ENCODE measurements at regions not wholly inside any gene's neighbourhood (a gene's known extent, or its start where the extent isn't known, plus 50 kb on each side); places are given as distances from the start of the nearest gene placed in this dataset.

- DNase-seq (no peak), FAIRE-seq (no peak)
- H3K4me3 ChIP-seq (ENCODE audit: low read depth in 1 of 3, low read length in 3 of 3), result no peak overlapping the region
- no peak overlapping the region for H3K27ac ChIP-seq (ENCODE audit: low read depth in 1 of 3, low read length in 2 of 3)
- no peaks in the 10 kb centered on the region for H3K9me3 ChIP-seq (ENCODE audit: control insufficient read depth in 2 of 2, insufficient read depth in 1 of 2, low read depth in 1 of 2, low read length in 1 of 2)
- H3K27me3 ChIP-seq (ENCODE audit: control insufficient read depth in 3 of 3, insufficient read depth in 3 of 3, low read length in 3 of 3), result no peaks in the 10 kb centered on the region
- H3K36me3 ChIP-seq (ENCODE audit: control insufficient read depth in 3 of 3, insufficient read depth in 2 of 3, low read depth in 1 of 3, low read length in 3 of 3), result no peaks in the 10 kb centered on the region
- 75 to 88% (median 82%) methylated on average over 1 of the region's 1 CpG for WGBS, 3 donors
- H3K4me1 ChIP-seq (ENCODE audit: control insufficient read depth in 3 of 3, insufficient read depth in 2 of 3, low read depth in 1 of 3, low read length in 2 of 3), result no peaks in the 10 kb centered on the region
These were observed 767.2 kb upstream of the ADGRL3 start for GRCh38 chr4:60432911-60433310.

- Histone ChIP-seq H3K27me3 (ENCODE audit: control insufficient read depth in 3 of 3, insufficient read depth in 3 of 3, low read length in 3 of 3) (no peaks in the 10 kb centered on the region), H3K36me3 (ENCODE audit: control insufficient read depth in 3 of 3, insufficient read depth in 2 of 3, low read depth in 1 of 3, low read length in 3 of 3) (no peaks in the 10 kb centered on the region)
- DNase-seq, result no peak
These were observed 757.1 kb upstream of the ADGRL3 start for GRCh38 chr4:60443068-60443467.

GRCh38 chr4:60443796-60444195 is 756.3 kb upstream of the ADGRL3 start:
- peaks cover 1 to 15% of the 10 kb centered on the region in 2 donors for H3K9me3 ChIP-seq (ENCODE audit: control insufficient read depth in 2 of 2, insufficient read depth in 1 of 2, low read depth in 1 of 2, low read length in 1 of 2)
- no peak overlapping the region for H3K27ac ChIP-seq (ENCODE audit: low read depth in 1 of 3, low read length in 2 of 3)
- H3K36me3 ChIP-seq (ENCODE audit: control insufficient read depth in 3 of 3, insufficient read depth in 2 of 3, low read depth in 1 of 3, low read length in 3 of 3), result no peaks in the 10 kb centered on the region
- H3K4me3 ChIP-seq (ENCODE audit: low read depth in 1 of 3, low read length in 3 of 3), result no peak overlapping the region
- DNase-seq (no peak), FAIRE-seq (no peak)
- no peaks in the 10 kb centered on the region for H3K4me1 ChIP-seq (ENCODE audit: control insufficient read depth in 3 of 3, insufficient read depth in 2 of 3, low read depth in 1 of 3, low read length in 2 of 3)
- no peaks in the 10 kb centered on the region for H3K27me3 ChIP-seq (ENCODE audit: control insufficient read depth in 3 of 3, insufficient read depth in 3 of 3, low read length in 3 of 3)

More at GRCh38 chr4:60443068-60443467, 757.1 kb upstream of the ADGRL3 start:
- peaks cover 1 to 15% of the 10 kb centered on the region in 2 donors for H3K9me3 ChIP-seq (ENCODE audit: control insufficient read depth in 2 of 2, insufficient read depth in 1 of 2, low read depth in 1 of 2, low read length in 1 of 2)
- no peak overlapping the region for H3K27ac ChIP-seq (ENCODE audit: low read depth in 1 of 3, low read length in 2 of 3)
- H3K4me3 ChIP-seq (ENCODE audit: low read depth in 1 of 3, low read length in 3 of 3), result no peak overlapping the region
- H3K4me1 ChIP-seq (ENCODE audit: control insufficient read depth in 3 of 3, insufficient read depth in 2 of 3, low read depth in 1 of 3, low read length in 2 of 3), result no peaks in the 10 kb centered on the region
- FAIRE-seq, result no peak

GRCh38 chr4:60450054-60450453 is 750.1 kb upstream of the ADGRL3 start:
- Histone ChIP-seq H3K27me3 (ENCODE audit: control insufficient read depth in 3 of 3, insufficient read depth in 3 of 3, low read length in 3 of 3) (no peaks in the 10 kb centered on the region), H3K9me3 (ENCODE audit: control insufficient read depth in 2 of 2, insufficient read depth in 1 of 2, low read depth in 1 of 2, low read length in 1 of 2) (peaks cover 1 to 4% of the 10 kb centered on the region in 2 donors), H3K36me3 (ENCODE audit: control insufficient read depth in 3 of 3, insufficient read depth in 2 of 3, low read depth in 1 of 3, low read length in 3 of 3) (no peaks in the 10 kb centered on the region), H3K4me1 (ENCODE audit: control insufficient read depth in 3 of 3, insufficient read depth in 2 of 3, low read depth in 1 of 3, low read length in 2 of 3) (no peaks in the 10 kb centered on the region), H3K27ac (ENCODE audit: low read depth in 1 of 3, low read length in 2 of 3) (no peak overlapping the region), H3K4me3 (ENCODE audit: low read depth in 1 of 3, low read length in 3 of 3) (no peak overlapping the region)
- WGBS, 3 donors, result 89 to 92% (median 90%) methylated on average over 1 of the region's 1 CpG
- DNase-seq (no peak), FAIRE-seq (no peak)

- Histone ChIP-seq H3K27me3 (ENCODE audit: control insufficient read depth in 3 of 3, insufficient read depth in 3 of 3, low read length in 3 of 3) (no peaks in the 10 kb centered on the region), H3K4me1 (ENCODE audit: control insufficient read depth in 3 of 3, insufficient read depth in 2 of 3, low read depth in 1 of 3, low read length in 2 of 3) (no peaks in the 10 kb centered on the region), H3K4me3 (ENCODE audit: low read depth in 1 of 3, low read length in 3 of 3) (no peak overlapping the region), H3K9me3 (ENCODE audit: control insufficient read depth in 2 of 2, insufficient read depth in 1 of 2, low read depth in 1 of 2, low read length in 1 of 2) (peaks cover 0 to 4% of the 10 kb centered on the region in 2 donors), H3K27ac (ENCODE audit: low read depth in 1 of 3, low read length in 2 of 3) (no peak overlapping the region), H3K36me3 (ENCODE audit: control insufficient read depth in 3 of 3, insufficient read depth in 2 of 3, low read depth in 1 of 3, low read length in 3 of 3) (no peaks in the 10 kb centered on the region)
- FAIRE-seq (no peak), DNase-seq (no peak)
These were observed 747.9 kb upstream of the ADGRL3 start for GRCh38 chr4:60452266-60452665.

- Histone ChIP-seq H3K4me3 (ENCODE audit: low read depth in 1 of 3, low read length in 3 of 3) (no peak overlapping the region), H3K9me3 (ENCODE audit: control insufficient read depth in 2 of 2, insufficient read depth in 1 of 2, low read depth in 1 of 2, low read length in 1 of 2) (peaks cover 0 to 4% of the 10 kb centered on the region in 2 donors), H3K36me3 (ENCODE audit: control insufficient read depth in 3 of 3, insufficient read depth in 2 of 3, low read depth in 1 of 3, low read length in 3 of 3) (no peaks in the 10 kb centered on the region), H3K27ac (ENCODE audit: low read depth in 1 of 3, low read length in 2 of 3) (no peak overlapping the region), H3K4me1 (ENCODE audit: control insufficient read depth in 3 of 3, insufficient read depth in 2 of 3, low read depth in 1 of 3, low read length in 2 of 3) (no peaks in the 10 kb centered on the region), H3K27me3 (ENCODE audit: control insufficient read depth in 3 of 3, insufficient read depth in 3 of 3, low read length in 3 of 3) (no peaks in the 10 kb centered on the region)
- 83 to 93% (median 84%) methylated on average over 1 of the region's 1 CpG for WGBS, 3 donors
- FAIRE-seq (no peak), DNase-seq (no peak)
These were observed 744.7 kb upstream of the ADGRL3 start for GRCh38 chr4:60455380-60455779.

GRCh38 chr4:60461551-60461950 is 738.6 kb upstream of the ADGRL3 start:
- Histone ChIP-seq H3K9me3 (ENCODE audit: control insufficient read depth in 2 of 2, insufficient read depth in 1 of 2, low read depth in 1 of 2, low read length in 1 of 2) (peaks cover 0 to 9% of the 10 kb centered on the region in 2 donors), H3K4me1 (ENCODE audit: control insufficient read depth in 3 of 3, insufficient read depth in 2 of 3, low read depth in 1 of 3, low read length in 2 of 3) (no peaks in the 10 kb centered on the region), H3K4me3 (ENCODE audit: low read depth in 1 of 3, low read length in 3 of 3) (no peak overlapping the region), H3K27ac (ENCODE audit: low read depth in 1 of 3, low read length in 2 of 3) (no peak overlapping the region), H3K36me3 (ENCODE audit: control insufficient read depth in 3 of 3, insufficient read depth in 2 of 3, low read depth in 1 of 3, low read length in 3 of 3) (no peaks in the 10 kb centered on the region), H3K27me3 (ENCODE audit: control insufficient read depth in 3 of 3, insufficient read depth in 3 of 3, low read length in 3 of 3) (no peaks in the 10 kb centered on the region)
- no peak for DNase-seq
- FAIRE-seq, result no peak
- 73 to 83% (median 79%) methylated on average over 1 of the region's 1 CpG for WGBS, 3 donors

GRCh38 chr4:60463857-60464502 is 736.1 kb upstream of the ADGRL3 start:
- 43 to 58% (median 55%) methylated on average over 4 of the region's 4 CpGs for WGBS, 3 donors
- no peaks in the 10 kb centered on the region for H3K27me3 ChIP-seq (ENCODE audit: control insufficient read depth in 3 of 3, insufficient read depth in 3 of 3, low read length in 3 of 3)
- H3K4me3 ChIP-seq (ENCODE audit: low read depth in 1 of 3, low read length in 3 of 3), result no peak overlapping the region
- no peaks in the 10 kb centered on the region for H3K36me3 ChIP-seq (ENCODE audit: control insufficient read depth in 3 of 3, insufficient read depth in 2 of 3, low read depth in 1 of 3, low read length in 3 of 3)
- H3K27ac ChIP-seq (ENCODE audit: low read depth in 1 of 3, low read length in 2 of 3), result no peak overlapping the region
- FAIRE-seq (no peak), DNase-seq (no peak)
- no peaks in the 10 kb centered on the region for H3K4me1 ChIP-seq (ENCODE audit: control insufficient read depth in 3 of 3, insufficient read depth in 2 of 3, low read depth in 1 of 3, low read length in 2 of 3)
- peaks cover 0 to 9% of the 10 kb centered on the region in 2 donors for H3K9me3 ChIP-seq (ENCODE audit: control insufficient read depth in 2 of 2, insufficient read depth in 1 of 2, low read depth in 1 of 2, low read length in 1 of 2)

GRCh38 chr4:60482921-60483351 is 717.2 kb upstream of the ADGRL3 start:
- FAIRE-seq, result no peak
- Histone ChIP-seq H3K9me3 (ENCODE audit: control insufficient read depth in 2 of 2, insufficient read depth in 1 of 2, low read depth in 1 of 2, low read length in 1 of 2) (no peaks in the 10 kb centered on the region), H3K27ac (ENCODE audit: low read depth in 1 of 3, low read length in 2 of 3) (no peak overlapping the region), H3K4me3 (ENCODE audit: low read depth in 1 of 3, low read length in 3 of 3) (no peak overlapping the region), H3K36me3 (ENCODE audit: control insufficient read depth in 3 of 3, insufficient read depth in 2 of 3, low read depth in 1 of 3, low read length in 3 of 3) (no peaks in the 10 kb centered on the region), H3K27me3 (ENCODE audit: control insufficient read depth in 3 of 3, insufficient read depth in 3 of 3, low read length in 3 of 3) (no peaks in the 10 kb centered on the region), H3K4me1 (ENCODE audit: control insufficient read depth in 3 of 3, insufficient read depth in 2 of 3, low read depth in 1 of 3, low read length in 2 of 3) (no peaks in the 10 kb centered on the region)
- WGBS, 3 donors, result 20 to 36% (median 29%) methylated on average over 2 of the region's 2 CpGs
- DNase-seq, result no peak
